PC-9 (cell line): ENCODE measurements at regions not wholly inside any gene's neighbourhood (a gene's known extent, or its start where the extent isn't known, plus 50 kb on each side); places are given as distances from the start of the nearest gene placed in this dataset.

ENCODE experiments used
- BruUV-seq: library from RNA; stranded (reverse); fragments of 400-500 nt; replicated peaks from 2 replicates; lab custom pipeline; 2021; lab: Mats Ljungman, UMichigan
- CTCF ChIA-PET: fragments of 300-600 bp; sonication (Branson Sonifier 250); formaldehyde crosslinking; loops from one replicate; lab custom pipeline; 2022; ENCODE audit warnings: antibody characterized with exemption; lab: Charles Lee
- POLR2A ChIA-PET: fragments of 300-600 bp; sonication (Branson Sonifier 250); formaldehyde crosslinking; loops from one replicate; lab custom pipeline; 2022; ENCODE audit warnings: antibody characterized with exemption; ENCODE audit not compliant: unreplicated experiment; lab: Charles Lee
- DNase-seq, 2 experiments: peaks; one replicate each; pipeline versions ENCODE4 v3.0.0 to v3.0.0-alpha.2; 2015 to 2022; ENCODE audit warnings: mixed read lengths in 1 of 2
- H2AFZ ChIP-seq: fragments of 200-600 bp; sonication (generic); 2 replicates; pipeline ENCODE4 v1.8.1; 2017; ENCODE audit warnings: antibody characterized with exemption
- H3F3A ChIP-seq: fragments of 200-600 bp; sonication (generic); 2 replicates; pipeline ENCODE4 v1.8.1; 2017; ENCODE audit warnings: antibody characterized with exemption, mild to moderate bottlenecking, low read depth; ENCODE audit not compliant: insufficient read depth
- H3K27ac ChIP-seq: fragments of 200-600 bp; sonication (generic); 2 replicates; pipeline ENCODE4 v1.6.1; 2016; ENCODE audit warnings: mixed run types
- H3K27me3 ChIP-seq: fragments of 200-600 bp; sonication (generic); 2 replicates; pipeline ENCODE4 v1.6.1; 2016; ENCODE audit warnings: low read depth, mixed run types; ENCODE audit not compliant: insufficient read depth
- H3K36me3 ChIP-seq: fragments of 200-600 bp; sonication (generic); 2 replicates; pipeline ENCODE4 v1.6.1; 2016; ENCODE audit warnings: low read depth, mixed run types
- H3K4me1 ChIP-seq: fragments of 200-600 bp; sonication (generic); replicated peaks from 2 replicates; pipeline ENCODE4 v1.6.1; 2016; ENCODE audit warnings: mixed run types; ENCODE audit not compliant: insufficient read depth
- H3K4me2 ChIP-seq: fragments of 200-600 bp; sonication (generic); 2 replicates; pipeline ENCODE4 v1.6.1; 2017; ENCODE audit warnings: mixed run types
- H3K4me3 ChIP-seq: fragments of 200-600 bp; sonication (generic); 2 replicates; pipeline ENCODE4 v1.6.1; 2016; ENCODE audit warnings: mixed run types
- H3K79me2 ChIP-seq: fragments of 200-600 bp; sonication (generic); 2 replicates; pipeline ENCODE4 v1.6.1; 2017; ENCODE audit warnings: low read depth, mixed run types
- H3K9me2 ChIP-seq: fragments of 200-600 bp; sonication (generic); 2 replicates; pipeline ENCODE4 v1.8.1; 2017; ENCODE audit warnings: mild to moderate bottlenecking; ENCODE audit not compliant: insufficient read depth
- H3K9me3 ChIP-seq: fragments of 200-600 bp; sonication (generic); 2 replicates; pipeline ENCODE4 v1.8.1; 2016; ENCODE audit warnings: low read depth; ENCODE audit not compliant: insufficient read depth
- H4K20me1 ChIP-seq: fragments of 200-600 bp; sonication (generic); 2 replicates; pipeline ENCODE4 v1.8.1; 2017; ENCODE audit not compliant: insufficient read depth
- CTCF ChIP-seq: fragments of 200-600 bp; sonication (generic); conservative IDR thresholded peaks from 2 replicates; pipeline ENCODE4 v1.6.1; 2017; ENCODE audit warnings: mixed run types, antibody characterized with exemption, mild to moderate bottlenecking, moderate library complexity
- EZH2 ChIP-seq: fragments of 200-600 bp; sonication (generic); IDR thresholded peaks from 2 replicates; pipeline ENCODE4 v1.8.0; 2017; ENCODE audit warnings: antibody characterized with exemption, low read depth
- intact Hi-C: fragments of 100-400 bp; cut with micrococcal nuclease; formaldehyde crosslinking; loops from one replicate; pipeline ENCODE4 v1.10.0; 2022; ENCODE audit not compliant: unreplicated experiment

- no TSS peak for BruUV-seq
- Histone ChIP-seq H3K27ac (no peak overlapping the region), H3K36me3 (no peaks in the 10 kb centered on the region), H3K4me1 (no peaks in the 10 kb centered on the region), H2AFZ (no peak overlapping the region), H4K20me1 (no peaks in the 10 kb centered on the region; the same call in 1 of the 2 replicates), H3K9me3 (no peaks in the 10 kb centered on the region), H3K9me2 (0 out of 2 replicates have a peak, but pooled peaks cover 5% of the 10 kb centered on the region), H3K79me2 (no peaks in the 10 kb centered on the region), H3F3A (no peaks in the 10 kb centered on the region), H3K4me3 (no peak overlapping the region), H3K4me2 (no peak overlapping the region), H3K27me3 (peaks cover 69% of the 10 kb centered on the region)
- ChIA-PET POLR2A (no interaction called here), CTCF (no interaction called here)
- DNase-seq = no peak
- TF ChIP-seq CTCF (no peak), EZH2 (no peak)
- intact Hi-C loops = no loop called here
Observed at GRCh38 chr2:16175247-16175825, 235.0 kb downstream of the MYCN start.

- peaks cover 69% of the 10 kb centered on the region for H3K27me3 ChIP-seq
- BruUV-seq = no TSS peak
- no peak for DNase-seq
- no peak overlapping the region for H3K27ac ChIP-seq
- ChIA-PET POLR2A (no interaction called here), CTCF (no interaction called here)
- H3F3A ChIP-seq = no peaks in the 10 kb centered on the region
- no peak overlapping the region for H2AFZ ChIP-seq
- H4K20me1 ChIP-seq = no peaks in the 10 kb centered on the region; the same call in 1 of the 2 replicates
- no peaks in the 10 kb centered on the region for H3K4me1 ChIP-seq
- TF ChIP-seq EZH2 (no peak), CTCF (no peak)
- H3K9me2 ChIP-seq = 0 out of 2 replicates have a peak, but pooled peaks cover 5% of the 10 kb centered on the region
- H3K79me2 ChIP-seq = no peaks in the 10 kb centered on the region
- no peaks in the 10 kb centered on the region for H3K36me3 ChIP-seq
- no peak overlapping the region for H3K4me2 ChIP-seq
- intact Hi-C loops = no loop called here
- H3K9me3 ChIP-seq = no peaks in the 10 kb centered on the region
- no peak overlapping the region for H3K4me3 ChIP-seq
Observed at GRCh38 chr2:16174693-16175045, 234.3 kb downstream of the MYCN start.

DNA sequence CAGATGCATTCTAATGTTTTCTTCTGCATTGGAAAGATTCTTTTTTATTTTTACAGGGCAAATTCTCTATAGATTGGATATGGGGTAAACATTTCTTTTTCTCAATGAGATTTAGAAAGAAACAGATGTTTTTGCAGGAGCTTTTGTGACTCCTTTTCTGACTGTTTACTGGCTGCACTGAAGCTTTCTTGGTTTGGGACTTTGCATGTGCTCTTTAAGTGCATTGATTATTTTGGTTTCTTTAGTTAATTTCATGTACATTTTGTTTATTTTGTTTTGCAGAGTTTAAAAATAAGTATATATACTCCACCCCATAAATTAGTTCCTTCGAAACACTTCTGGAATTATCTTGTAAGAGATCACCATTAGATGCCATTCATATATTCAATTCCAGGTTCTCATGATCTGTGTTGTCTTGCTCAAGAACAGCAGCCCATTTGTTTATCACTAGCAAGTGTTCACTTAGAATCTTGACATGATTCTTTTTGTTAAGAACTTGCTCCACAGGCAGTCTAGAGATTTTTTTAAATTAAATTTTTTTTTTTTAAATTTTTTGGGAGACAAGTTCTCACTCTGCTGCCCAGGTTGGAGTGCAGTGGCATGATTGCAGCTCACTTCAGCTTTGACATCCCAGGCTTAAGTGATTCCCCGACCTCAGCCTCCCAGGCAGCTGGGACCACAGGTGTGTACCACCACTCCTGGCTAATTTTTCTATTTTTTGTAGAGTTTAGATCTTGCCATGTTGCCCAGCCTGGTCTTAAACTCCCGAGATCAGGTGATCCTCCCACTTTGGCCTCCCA lies 233.7 kb downstream of the MYCN start:
- Histone ChIP-seq H3K4me3 (no peak overlapping the region), H3K36me3 (no peaks in the 10 kb centered on the region), H3K9me3 (no peaks in the 10 kb centered on the region), H3K27ac (no peak overlapping the region), H3K9me2 (0 out of 2 replicates have a peak, but pooled peaks cover 5% of the 10 kb centered on the region), H2AFZ (no peak overlapping the region), H4K20me1 (no peaks in the 10 kb centered on the region; the same call in 1 of the 2 replicates), H3K27me3 (peaks cover 69% of the 10 kb centered on the region), H3K4me2 (no peak overlapping the region), H3K4me1 (no peaks in the 10 kb centered on the region), H3K79me2 (no peaks in the 10 kb centered on the region), H3F3A (no peaks in the 10 kb centered on the region)
- DNase-seq = no peak
- intact Hi-C loops = no loop called here
- CTCF ChIA-PET = no interaction called here
- TF ChIP-seq EZH2 = no peak
- TF ChIP-seq CTCF = no peak
- POLR2A ChIA-PET = no interaction called here
- no TSS peak for BruUV-seq
